Stimulated activated naive CD8-positive, alpha-beta T cell treated with anti-CD3 and anti-CD28 coated beads, Interleukin-15, amount 100 ng/mL, for 72 hours (primary cell): ENCODE measurements at regions not wholly inside any gene's neighbourhood (a gene's known extent, or its start where the extent isn't known, plus 50 kb on each side); places are given as distances from the start of the nearest gene placed in this dataset.
A peak's percentile ranks its signal among the peaks of the same experiment; 100 is the strongest.
"Not testable (repeated sequence)": the region's sequence is repeated elsewhere in the genome, so short reads cannot be mapped to it uniquely, and the experiment has no call there.

Experiments used
- ATAC-seq: fragments of 150-1000 bp; cut with Tn5 transposase; 2 replicates; pipeline ENCODE4 v1.10.0; 2021; ENCODE audit warnings: mild to moderate bottlenecking, moderate library complexity
- DNase-seq, 2 donors: peaks; one replicate each; pipeline ENCODE4 v3.0.0; 2021 to 2022
- H3K27ac Mint-ChIP-seq, 2 donors: one replicate each; pipeline ENCODE4 v1.8.0; 2022; ENCODE audit warnings: mild to moderate bottlenecking in 2 of 2, mixed read lengths in 2 of 2, moderate library complexity in 2 of 2
- H3K27me3 Mint-ChIP-seq: one replicate; pipeline ENCODE4 v1.8.0; 2022; ENCODE audit warnings: mixed read lengths
- H3K4me1 Mint-ChIP-seq: one replicate; pipeline ENCODE4 v1.8.0; 2022; ENCODE audit warnings: mild to moderate bottlenecking, mixed read lengths
- H3K4me3 Mint-ChIP-seq, 2 donors: one replicate each; pipeline ENCODE4 v1.8.0; 2022; ENCODE audit warnings: mild to moderate bottlenecking in 2 of 2, mixed read lengths in 2 of 2, moderate library complexity in 1 of 2
- H3K9me3 Mint-ChIP-seq, 2 donors: one replicate each; pipeline ENCODE4 v1.8.0; 2022; ENCODE audit warnings: mixed read lengths in 2 of 2

GRCh38 chr1:229158927-229159326, 112.0 kb upstream of the RAB4A start:
- no peaks in the 10 kb centered on the region for H3K9me3 Mint-ChIP-seq
- H3K27me3 Mint-ChIP-seq: no peaks in the 10 kb centered on the region
- no peak overlapping the region for H3K27ac Mint-ChIP-seq
- no peak for ATAC-seq
- peaks cover 16% of the 10 kb centered on the region for H3K4me1 Mint-ChIP-seq
- no peak overlapping the region for H3K4me3 Mint-ChIP-seq
- no peak for DNase-seq

GRCh38 chr1:229159668-229160544, 111.0 kb upstream of the RAB4A start:
- DNase-seq: no peak

GRCh38 chr1:229161740-229162139, 109.2 kb upstream of the RAB4A start:
- no peak overlapping the region for H3K27ac Mint-ChIP-seq
- H3K4me1 Mint-ChIP-seq: peaks cover 16% of the 10 kb centered on the region
- DNase-seq: no peak
- no peak for ATAC-seq
- no peaks in the 10 kb centered on the region for H3K27me3 Mint-ChIP-seq
- H3K4me3 Mint-ChIP-seq: no peak overlapping the region
- no peaks in the 10 kb centered on the region for H3K9me3 Mint-ChIP-seq

More at GRCh38 chr1:229159668-229160544, 111.0 kb upstream of the RAB4A start:
- ATAC-seq: no peak
- Mint-ChIP-seq H3K4me1 (peaks cover 20% of the 10 kb centered on the region), H3K9me3 (no peaks in the 10 kb centered on the region), H3K27ac (no peak overlapping the region), H3K4me3 (no peak overlapping the region), H3K27me3 (no peaks in the 10 kb centered on the region)

GRCh38 chr1:229162825-229163515, 107.9 kb upstream of the RAB4A start:
- Mint-ChIP-seq H3K27me3 (no peaks in the 10 kb centered on the region), H3K4me3 (no peak overlapping the region), H3K4me1 (peaks cover 16% of the 10 kb centered on the region), H3K9me3 (no peaks in the 10 kb centered on the region), H3K27ac (peak overlapping the region in 1 of 2 donors; percentile 68)
- DNase-seq (no peak), ATAC-seq (no peak)

- Mint-ChIP-seq H3K27ac (no peak overlapping the region), H3K4me3 (no peak overlapping the region), H3K4me1 (peaks cover 16% of the 10 kb centered on the region), H3K9me3 (no peaks in the 10 kb centered on the region), H3K27me3 (no peaks in the 10 kb centered on the region)
- DNase-seq (no peak), ATAC-seq (no peak)
Observed at GRCh38 chr1:229164348-229164747, 106.6 kb upstream of the RAB4A start.

GRCh38 chr1:229164836-229165735, 105.8 kb upstream of the RAB4A start:
- DNase-seq (no peak), ATAC-seq (peak; percentile 53)
- Mint-ChIP-seq H3K4me1 (peaks cover 16% of the 10 kb centered on the region), H3K9me3 (no peaks in the 10 kb centered on the region), H3K27ac (no peak overlapping the region), H3K27me3 (no peaks in the 10 kb centered on the region), H3K4me3 (no peak overlapping the region)

- no peak for DNase-seq
- H3K4me1 Mint-ChIP-seq: peaks cover 16% of the 10 kb centered on the region
- no peak for ATAC-seq
- H3K27me3 Mint-ChIP-seq: no peaks in the 10 kb centered on the region
- no peaks in the 10 kb centered on the region for H3K9me3 Mint-ChIP-seq
- H3K27ac Mint-ChIP-seq: no peak overlapping the region
- H3K4me3 Mint-ChIP-seq: no peak overlapping the region
Observed at GRCh38 chr1:229167318-229167717, 103.6 kb upstream of the RAB4A start.

- Mint-ChIP-seq H3K9me3 (no peaks in the 10 kb centered on the region), H3K4me3 (no peak overlapping the region), H3K4me1 (peaks cover 11% of the 10 kb centered on the region), H3K27me3 (no peaks in the 10 kb centered on the region), H3K27ac (no peak overlapping the region)
- DNase-seq (no peak), ATAC-seq (no peak)
Observed at GRCh38 chr1:229169399-229169798, 101.5 kb upstream of the RAB4A start.

- H3K4me1 Mint-ChIP-seq: peaks cover 6% of the 10 kb centered on the region
- no peak overlapping the region for H3K4me3 Mint-ChIP-seq
- H3K27me3 Mint-ChIP-seq: no peaks in the 10 kb centered on the region
- no peak overlapping the region for H3K27ac Mint-ChIP-seq
- DNase-seq: no peak
- H3K9me3 Mint-ChIP-seq: no peaks in the 10 kb centered on the region
- no peak for ATAC-seq
Observed at GRCh38 chr1:229170274-229170673, 100.6 kb upstream of the RAB4A start.

GRCh38 chr1:229170778-229171505, 100.0 kb upstream of the RAB4A start:
- ATAC-seq: no peak
- no peaks in the 10 kb centered on the region for H3K9me3 Mint-ChIP-seq
- H3K4me1 Mint-ChIP-seq: peaks cover under 1% of the 10 kb centered on the region
- H3K27me3 Mint-ChIP-seq: no peaks in the 10 kb centered on the region
- H3K27ac Mint-ChIP-seq: no peak overlapping the region
- no peak for DNase-seq
- no peak overlapping the region for H3K4me3 Mint-ChIP-seq

GRCh38 chr1:229171934-229172333, 99.0 kb upstream of the RAB4A start:
- no peak for DNase-seq
- Mint-ChIP-seq H3K27ac (no peak overlapping the region), H3K9me3 (no peaks in the 10 kb centered on the region), H3K4me3 (no peak overlapping the region), H3K27me3 (no peaks in the 10 kb centered on the region), H3K4me1 (no peaks in the 10 kb centered on the region)
- no peak for ATAC-seq

GRCh38 chr1:229173491-229174476, 97.1 kb upstream of the RAB4A start:
- not testable (repeated sequence) for H3K27ac Mint-ChIP-seq, H3K27me3 Mint-ChIP-seq, H3K4me3 Mint-ChIP-seq, DNase-seq, H3K9me3 Mint-ChIP-seq, ATAC-seq, H3K4me1 Mint-ChIP-seq

- not testable (repeated sequence) for DNase-seq, H3K4me3 Mint-ChIP-seq, H3K9me3 Mint-ChIP-seq, H3K4me1 Mint-ChIP-seq, H3K27me3 Mint-ChIP-seq, H3K27ac Mint-ChIP-seq, ATAC-seq
Observed at GRCh38 chr1:229175297-229175696, 95.6 kb upstream of the RAB4A start.

GRCh38 chr1:229176457-229176856, 94.5 kb upstream of the RAB4A start:
- not testable (repeated sequence) for DNase-seq, H3K9me3 Mint-ChIP-seq

More at GRCh38 chr1:229176457-229176856, 94.5 kb upstream of the RAB4A start:
- not testable (repeated sequence) for H3K27me3 Mint-ChIP-seq, ATAC-seq, H3K4me1 Mint-ChIP-seq, H3K27ac Mint-ChIP-seq, H3K4me3 Mint-ChIP-seq
